Astrocyte of the cerebellum (primary cell): ENCODE measurements at regions not wholly inside any gene's neighbourhood (a gene's known extent, or its start where the extent isn't known, plus 50 kb on each side); places are given as distances from the start of the nearest gene placed in this dataset.

Experiments
- DNase-seq: peaks from one replicate; pipeline ENCODE4 v3.0.0-alpha.2; 2011; ENCODE audit warnings: low read depth
- H3K4me3 ChIP-seq: 2 replicates; pipeline ENCODE4 v1.5.1; 2011; ENCODE audit warnings: mild to moderate bottlenecking, low read depth, low read length, moderate library complexity
- CTCF ChIP-seq: IDR thresholded peaks from 2 replicates; pipeline ENCODE4 v1.5.1; 2012; ENCODE audit warnings: low read length, low read depth, moderate library complexity, mild to moderate bottlenecking; ENCODE audit errors: missing control alignments
- in situ Hi-C: cut with HindIII; loops from 2 replicates; pipeline ENCODE4 v1.10.0; 2017; ENCODE audit warnings: low sequenced_read_pairs

GRCh38 chr2:8416849-8417832 is 264.7 kb upstream of the ID2 start:
- no peak for DNase-seq
- in situ Hi-C loops = no loop called here
- H3K4me3 ChIP-seq = no peak overlapping the region
- no peak for TF ChIP-seq CTCF

- no peak for DNase-seq
- in situ Hi-C loops = no loop called here
- TF ChIP-seq CTCF = no peak
- no peak overlapping the region for H3K4me3 ChIP-seq
Observed at GRCh38 chr2:8418721-8419120, 263.1 kb upstream of the ID2 start.

DNA sequence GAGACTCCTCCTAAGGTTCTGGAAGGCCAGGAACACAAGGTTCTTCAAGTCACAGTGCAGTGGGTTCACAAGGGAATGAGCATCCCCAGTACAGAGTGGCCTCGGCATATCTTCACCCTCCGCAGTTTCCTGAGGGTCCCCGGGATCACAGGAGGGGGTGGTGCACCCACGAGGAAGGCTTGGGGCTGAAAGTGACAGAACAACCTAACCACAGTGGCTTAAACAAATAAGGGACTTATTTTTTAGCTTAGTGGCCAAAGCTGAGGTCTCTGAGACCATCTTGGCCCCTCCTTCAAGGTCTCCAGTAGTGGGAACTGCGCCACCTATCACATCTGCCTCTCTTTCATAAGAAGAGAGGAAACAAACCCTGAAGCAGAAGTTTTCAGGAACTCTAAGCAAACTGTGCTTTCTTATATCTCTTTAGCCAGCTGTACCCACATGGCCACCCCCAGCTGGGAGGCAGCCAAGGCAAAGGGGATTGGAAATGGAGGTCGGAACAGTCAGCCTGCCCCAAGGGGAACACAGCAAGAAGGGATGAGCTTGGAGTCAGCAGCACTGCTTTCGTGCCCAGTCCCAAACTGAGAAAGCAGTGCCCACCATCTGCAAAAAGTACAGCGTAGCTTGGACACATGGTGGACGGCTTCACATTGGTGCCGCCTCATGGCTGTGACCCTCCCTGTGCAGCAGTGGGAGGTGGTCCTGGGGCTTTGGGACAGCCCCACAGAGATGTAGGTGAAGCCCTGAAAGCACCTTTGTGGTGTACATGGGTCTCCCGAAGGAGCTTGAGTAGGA is 260.0 kb upstream of the ID2 start:
- H3K4me3 ChIP-seq = no peak overlapping the region
- DNase-seq = no peak
- TF ChIP-seq CTCF = no peak
- in situ Hi-C loops = no loop called here

DNA sequence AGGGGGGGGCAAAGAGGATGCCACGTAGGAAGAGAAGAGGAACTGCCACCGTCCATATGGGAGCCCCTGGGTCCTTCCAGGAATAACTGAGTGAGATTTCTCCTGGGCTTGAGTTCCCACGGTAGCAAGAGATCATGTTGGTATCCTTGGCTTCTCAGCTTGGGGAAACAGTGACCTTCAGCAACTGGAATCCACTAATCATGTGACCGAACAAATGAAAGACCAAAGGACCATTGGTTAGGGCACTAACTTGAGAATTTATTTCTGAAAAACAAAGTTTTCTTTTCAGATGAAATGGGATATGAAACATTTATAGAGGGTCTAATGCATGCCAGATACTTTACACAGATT is 259.4 kb upstream of the ID2 start:
- in situ Hi-C loops = no loop called here
- H3K4me3 ChIP-seq = no peak overlapping the region
- DNase-seq = no peak
- TF ChIP-seq CTCF = no peak

DNA sequence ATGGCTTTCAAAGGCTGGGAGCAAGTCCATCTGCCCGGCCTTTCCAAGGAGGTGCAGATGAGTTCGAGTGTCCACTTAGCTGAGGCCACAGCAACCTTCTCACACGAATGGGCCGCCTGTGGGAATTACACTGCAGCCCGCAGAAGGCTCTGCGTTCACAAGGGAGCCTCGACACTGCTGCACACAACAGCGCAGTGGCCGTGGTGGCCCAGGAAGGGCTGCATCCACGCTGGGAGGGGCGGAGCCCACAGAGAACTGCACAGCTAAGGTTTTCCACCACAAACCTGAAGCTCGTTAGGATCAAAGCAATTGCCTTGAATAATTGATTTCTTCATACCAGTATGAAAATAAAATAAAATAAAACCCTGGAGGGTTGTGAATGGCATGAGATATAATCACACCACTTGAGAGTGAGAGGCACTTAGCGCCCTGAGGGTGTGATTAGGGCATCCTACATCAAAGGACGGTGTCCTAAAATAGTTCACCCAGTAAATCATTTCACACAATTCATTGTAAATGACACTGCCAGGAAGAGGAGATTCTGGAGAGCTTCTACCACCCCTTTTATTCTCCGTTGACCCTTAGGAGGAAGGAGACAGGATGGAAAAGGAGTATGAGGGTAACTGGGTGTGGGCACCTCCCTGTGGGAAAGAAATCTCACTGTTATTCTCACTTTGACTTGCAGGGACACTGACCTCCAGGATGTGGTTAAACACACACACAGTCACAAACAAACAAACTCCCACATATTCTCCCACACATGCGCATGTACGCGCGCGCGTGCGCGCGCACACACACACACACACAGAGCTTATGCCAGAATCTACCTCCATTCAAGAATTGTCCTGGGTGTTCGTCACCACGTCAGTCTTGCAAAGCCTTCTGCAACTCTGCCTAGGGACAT is 256.6 kb upstream of the ID2 start:
- in situ Hi-C loops = no loop called here
- TF ChIP-seq CTCF = no peak
- no peak for DNase-seq

DNA sequence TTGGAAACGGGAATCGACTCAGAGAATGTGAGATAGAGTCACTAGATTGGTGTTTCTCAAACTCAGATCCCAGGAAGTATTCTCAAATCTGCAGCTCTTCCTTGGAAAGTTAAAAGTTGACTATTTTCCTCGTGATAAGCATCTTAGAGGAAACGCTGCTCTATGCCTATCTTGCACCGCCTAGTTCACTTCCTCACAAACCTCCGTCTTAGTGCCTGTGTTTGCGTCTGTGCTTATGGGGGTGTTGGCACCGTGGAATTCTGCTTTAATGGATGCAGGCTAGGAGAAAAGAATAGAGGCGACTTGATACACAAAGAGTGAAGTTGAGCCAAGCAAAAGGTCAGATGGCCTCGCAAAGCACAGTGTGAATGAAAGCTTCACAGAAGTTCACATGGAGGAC is 255.3 kb upstream of the ID2 start:
- DNase-seq = no peak
- in situ Hi-C loops = no loop called here
- no peak overlapping the region for H3K4me3 ChIP-seq
- no peak for TF ChIP-seq CTCF

More for the DNA sequence above, 256.6 kb upstream of the ID2 start:
- H3K4me3 ChIP-seq = no peak overlapping the region
